HCT116 (cell line): ENCODE measurements at regions not wholly inside any gene's neighbourhood (a gene's known extent, or its start where the extent isn't known, plus 50 kb on each side); places are given as distances from the start of the nearest gene placed in this dataset.

Source experiments
- ATAC-seq: fragments of 200-7000 bp; cut with Tn5 transposase; 2 replicates; pipeline ENCODE4 v1.9.1; 2020; ENCODE audit warnings: mild to moderate bottlenecking, moderate library complexity
- BruUV-seq: library from RNA; stranded (reverse); fragments of 400-500 nt; replicated peaks from 2 replicates; lab custom pipeline; 2021; lab: Mats Ljungman, UMichigan
- CTCF ChIA-PET: fragments of 300-600 bp; sonication (Branson Sonifier 250); formaldehyde crosslinking; loops from one replicate; lab custom pipeline; 2021; ENCODE audit warnings: antibody characterized with exemption; lab: Charles Lee
- POLR2A ChIA-PET: fragments of 300-600, 350-600 bp; sonication (Branson Sonifier 250); formaldehyde crosslinking; loops from one replicate; lab custom pipeline; 2021; ENCODE audit warnings: antibody characterized with exemption; lab: Charles Lee
- RAD21 ChIA-PET, 2 experiments: fragments of 300-600 bp; sonication (Branson Sonifier 250); formaldehyde crosslinking; loops; one replicate each; lab custom pipeline; 2023; ENCODE audit warnings: low total read pairs in 2 of 2; ENCODE audit not compliant: uncharacterized antibody in 2 of 2, unreplicated experiment in 2 of 2, low non-redundant PET in 1 of 2; lab: Charles Lee
- DNase-seq: peaks from one replicate; pipeline ENCODE4 v3.0.0-alpha.2; 2010; ENCODE audit warnings: low read depth, low spot score
- H2AFZ ChIP-seq: fragments of 200-600 bp; shearing (Covaris generic), sonication (generic); 2 replicates; pipeline ENCODE4 v1.6.1; 2017; ENCODE audit warnings: low read depth, mixed run types, mixed read lengths, antibody characterized with exemption, low read length; ENCODE audit not compliant: poor library complexity, severe bottlenecking
- H3K27ac ChIP-seq: 2 replicates; pipeline ENCODE4 v1.5.1; 2012; ENCODE audit warnings: low read depth, low read length
- H3K27me3 ChIP-seq: fragments of 200-600 bp; sonication (generic); 2 replicates; pipeline ENCODE4 v1.6.1; 2016; ENCODE audit warnings: mixed run types, low read length, mixed read lengths; ENCODE audit not compliant: insufficient read depth
- H3K36me3 ChIP-seq, 2 experiments: fragments of 200-500 bp in 1 of 2; fragments of 200-600 bp in 1 of 2; sonication (Bioruptor generic) in 1 of 2; sonication (generic) in 1 of 2; 2 replicates each; pipeline versions ENCODE4 v1.5.1 to v1.6.1; 2014 to 2016; ENCODE audit warnings: low read length in 2 of 2, inconsistent platforms in 1 of 2, mixed read lengths in 1 of 2, mixed run types in 1 of 2; ENCODE audit not compliant: insufficient read depth in 2 of 2, control insufficient read depth in 1 of 2
- H3K4me1 ChIP-seq, 2 experiments: fragments of 200-600 bp in 1 of 2; sonication (generic) in 1 of 2; 2 replicates each; pipeline versions ENCODE4 v1.5.1 to v1.6.1; 2012 to 2017; ENCODE audit warnings: low read length in 2 of 2, inconsistent platforms in 1 of 2, mild to moderate bottlenecking in 1 of 2, mixed read lengths in 1 of 2, mixed run types in 1 of 2, moderate library complexity in 1 of 2; ENCODE audit not compliant: insufficient read depth in 2 of 2, control insufficient read depth in 1 of 2
- H3K4me2 ChIP-seq: fragments of 200-600 bp; sonication (generic); 2 replicates; pipeline ENCODE4 v1.6.1; 2017; ENCODE audit warnings: mixed run types, low read length, mixed read lengths
- H3K4me3 ChIP-seq, 2 experiments: fragments of 200-600 bp in 1 of 2; sonication (generic) in 1 of 2; replicated peaks in 1 of 2; 2 replicates each; pipeline ENCODE4 v1.5.1; 2011 to 2016; ENCODE audit warnings: low read length in 2 of 2, control low read depth in 1 of 2, low read depth in 1 of 2, mild to moderate bottlenecking in 1 of 2, mixed read lengths in 1 of 2, mixed run types in 1 of 2
- H3K79me2 ChIP-seq: fragments of 200-600 bp; sonication (generic); 2 replicates; pipeline ENCODE4 v1.6.1; 2017; ENCODE audit warnings: mild to moderate bottlenecking, mixed run types, low read length, moderate library complexity, mixed read lengths; ENCODE audit not compliant: insufficient read depth
- H3K9ac ChIP-seq: fragments of 200-600 bp; sonication (generic); 2 replicates; pipeline ENCODE4 v1.6.1; 2016; ENCODE audit warnings: low read length, mixed read lengths
- H3K9me2 ChIP-seq: fragments of 200-600 bp; sonication (generic), shearing (Covaris generic); 2 replicates; pipeline ENCODE4 v1.6.1; 2017; ENCODE audit warnings: mixed run types, mild to moderate bottlenecking, moderate library complexity; ENCODE audit not compliant: insufficient read depth
- H3K9me3 ChIP-seq, 2 experiments: fragments of 200-500 bp in 1 of 2; fragments of 200-600 bp in 1 of 2; sonication (Bioruptor generic) in 1 of 2; sonication (generic) in 1 of 2; 2 replicates each; pipeline ENCODE4 v1.6.1; 2014 to 2017; ENCODE audit warnings: low read length in 2 of 2, mixed read lengths in 2 of 2, inconsistent platforms in 1 of 2, low read depth in 1 of 2, mild to moderate bottlenecking in 1 of 2, mixed run types in 1 of 2, moderate library complexity in 1 of 2; ENCODE audit not compliant: control insufficient read depth in 1 of 2, insufficient read depth in 1 of 2
- H4K20me1 ChIP-seq: fragments of 200-600 bp; sonication (generic), shearing (Covaris generic); 2 replicates; pipeline ENCODE4 v1.6.1; 2017; ENCODE audit warnings: mixed run types, mild to moderate bottlenecking, moderate library complexity; ENCODE audit not compliant: insufficient read depth
- CBX3 ChIP-seq: IDR thresholded peaks from 2 replicates; pipeline ENCODE4 v1.6.1; 2012; ENCODE audit warnings: low read depth
- EGR1 ChIP-seq: IDR thresholded peaks from 2 replicates; pipeline ENCODE4 v1.6.1; 2012; ENCODE audit warnings: low read depth
- ELF1 ChIP-seq: IDR thresholded peaks from 2 replicates; pipeline ENCODE4 v1.6.1; 2012; ENCODE audit warnings: low read depth, borderline replicate concordance
- EZH2phosphoT487 ChIP-seq: fragments of 200-600 bp; IDR thresholded peaks from 2 replicates; pipeline ENCODE4 v1.6.1; 2018; ENCODE audit warnings: antibody characterized with exemption, borderline replicate concordance
- FOSL1 ChIP-seq: IDR thresholded peaks from 2 replicates; pipeline ENCODE4 v1.6.1; 2012; ENCODE audit warnings: low read depth
- JUND ChIP-seq: IDR thresholded peaks from 2 replicates; pipeline ENCODE4 v1.6.1; 2012
- POLR2A ChIP-seq: IDR thresholded peaks from 2 replicates; pipeline ENCODE4 v1.7.0; 2011; ENCODE audit warnings: borderline replicate concordance; ENCODE audit not compliant: insufficient read depth, insufficient read length; ENCODE audit errors: extremely low read depth
- REST ChIP-seq: IDR thresholded peaks from 2 replicates; pipeline ENCODE4 v1.6.1; 2012; ENCODE audit warnings: low read depth
- SIN3A ChIP-seq: IDR thresholded peaks from 2 replicates; pipeline ENCODE4 v1.6.1; 2012; ENCODE audit warnings: low read depth
- SP1 ChIP-seq: IDR thresholded peaks from 2 replicates; pipeline ENCODE4 v1.6.1; 2012; ENCODE audit warnings: low read depth
- SRF ChIP-seq: IDR thresholded peaks from 2 replicates; pipeline ENCODE4 v1.6.1; 2012; ENCODE audit warnings: low read depth
- TCF7L2 ChIP-seq: IDR thresholded peaks from 2 replicates; pipeline ENCODE4 v1.7.0; 2011; ENCODE audit warnings: borderline replicate concordance, inconsistent platforms; ENCODE audit not compliant: insufficient read depth, insufficient read length; ENCODE audit errors: extremely low read depth
- YY1 ChIP-seq: IDR thresholded peaks from 2 replicates; pipeline ENCODE4 v1.6.1; 2011; ENCODE audit warnings: low read length, low read depth, moderate library complexity, mild to moderate bottlenecking; ENCODE audit not compliant: insufficient replicate concordance; ENCODE audit errors: extremely low read depth
- ZFX ChIP-seq: fragments of 450-650 bp; IDR thresholded peaks from 2 replicates; pipeline ENCODE4 v1.6.1; 2017
- intact Hi-C: fragments of 100-400 bp; cut with micrococcal nuclease; formaldehyde crosslinking; loops from 2 replicates; pipeline ENCODE4 v1.10.0; 2022
- TF ChIP-seq, protein P1 (sequence below), 3 experiments: fragments of 200-600 bp in 1 of 3; sonication (generic) in 1 of 3; IDR thresholded peaks in 2 of 3; conservative IDR thresholded peaks in 1 of 3; 2 replicates each; pipeline ENCODE4 v1.5.1; 2012 to 2017; ENCODE audit warnings: low read depth in 2 of 3, low read length in 2 of 3, antibody characterized with exemption in 1 of 3, borderline replicate concordance in 1 of 3, control low read depth in 1 of 3, mild to moderate bottlenecking in 1 of 3, mixed read lengths in 1 of 3, mixed run types in 1 of 3, moderate library complexity in 1 of 3; ENCODE audit not compliant: insufficient read depth in 1 of 3
- TF ChIP-seq, protein P2 (sequence below): IDR thresholded peaks from 2 replicates; pipeline ENCODE4 v1.6.1; 2011; ENCODE audit warnings: mild to moderate bottlenecking, low read length, moderate library complexity; ENCODE audit not compliant: insufficient replicate concordance; ENCODE audit errors: extremely low read depth
- TF ChIP-seq, protein P3 (sequence below): IDR thresholded peaks from 2 replicates; pipeline ENCODE4 v1.6.1; 2012

DNA sequence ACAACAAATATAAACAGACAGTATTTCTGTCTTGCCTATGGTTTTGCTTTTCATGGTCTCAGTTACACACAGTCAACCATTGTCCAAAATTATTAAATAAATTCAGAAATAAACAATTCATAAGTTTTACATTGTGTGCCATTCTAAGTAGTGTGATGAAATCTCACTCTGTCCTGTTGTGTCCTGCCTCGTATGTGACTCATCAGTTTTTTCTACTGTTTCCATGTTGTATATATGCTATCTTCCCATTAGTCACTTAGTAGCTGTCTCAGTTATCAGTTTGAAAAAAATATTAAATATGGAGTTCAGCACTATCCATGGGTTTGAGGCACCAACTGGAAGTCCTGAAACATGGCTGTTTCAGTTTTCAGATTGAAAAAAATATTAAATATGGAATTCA, 282.4 kb upstream of the GRM7 start:
- Histone ChIP-seq H3K27me3 (no peaks in the 10 kb centered on the region), H3K9ac (no peak overlapping the region), H3K4me1 (no peaks in the 10 kb centered on the region), H3K9me2 (no peaks in the 10 kb centered on the region), H2AFZ (no peak overlapping the region), H3K79me2 (no peaks in the 10 kb centered on the region), H3K4me2 (no peak overlapping the region), H3K9me3 (no peaks in the 10 kb centered on the region), H3K4me3 (no peak overlapping the region), H4K20me1 (no peaks in the 10 kb centered on the region), H3K27ac (no peak overlapping the region), H3K36me3 (no peaks in the 10 kb centered on the region)
- ChIA-PET POLR2A (no interaction called here), RAD21 (no interaction called here), CTCF (no interaction called here)
- intact Hi-C loops: no loop called here
- ATAC-seq (no peak), DNase-seq (no peak)
- BruUV-seq: no TSS peak
- no peak for TF ChIP-seq EZH2phosphoT487
- TF ChIP-seq YY1: no peak
- no peak for TF ChIP-seq FOSL1
- TF ChIP-seq SIN3A: no peak
- TF ChIP-seq EGR1: no peak
- TF ChIP-seq CBX3: no peak
- no peak for TF ChIP-seq REST
- no peak for TF ChIP-seq TCF7L2
- TF ChIP-seq ELF1: no peak
- TF ChIP-seq ZFX: no peak
- TF ChIP-seq, protein P1, sequence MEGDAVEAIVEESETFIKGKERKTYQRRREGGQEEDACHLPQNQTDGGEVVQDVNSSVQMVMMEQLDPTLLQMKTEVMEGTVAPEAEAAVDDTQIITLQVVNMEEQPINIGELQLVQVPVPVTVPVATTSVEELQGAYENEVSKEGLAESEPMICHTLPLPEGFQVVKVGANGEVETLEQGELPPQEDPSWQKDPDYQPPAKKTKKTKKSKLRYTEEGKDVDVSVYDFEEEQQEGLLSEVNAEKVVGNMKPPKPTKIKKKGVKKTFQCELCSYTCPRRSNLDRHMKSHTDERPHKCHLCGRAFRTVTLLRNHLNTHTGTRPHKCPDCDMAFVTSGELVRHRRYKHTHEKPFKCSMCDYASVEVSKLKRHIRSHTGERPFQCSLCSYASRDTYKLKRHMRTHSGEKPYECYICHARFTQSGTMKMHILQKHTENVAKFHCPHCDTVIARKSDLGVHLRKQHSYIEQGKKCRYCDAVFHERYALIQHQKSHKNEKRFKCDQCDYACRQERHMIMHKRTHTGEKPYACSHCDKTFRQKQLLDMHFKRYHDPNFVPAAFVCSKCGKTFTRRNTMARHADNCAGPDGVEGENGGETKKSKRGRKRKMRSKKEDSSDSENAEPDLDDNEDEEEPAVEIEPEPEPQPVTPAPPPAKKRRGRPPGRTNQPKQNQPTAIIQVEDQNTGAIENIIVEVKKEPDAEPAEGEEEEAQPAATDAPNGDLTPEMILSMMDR (IDR thresholded peaks at IDR 0.05 in 2 of 3, conservative IDR thresholded peaks at IDR 0.05 in 1 of 3; ENCODE audit: borderline replicate concordance in 1 of 3, insufficient read depth in 1 of 3, low read depth in 2 of 3, low read length in 2 of 3): no peak
- TF ChIP-seq POLR2A: no peak
- no peak for TF ChIP-seq JUND
- no peak for TF ChIP-seq SRF
- TF ChIP-seq, protein P2, sequence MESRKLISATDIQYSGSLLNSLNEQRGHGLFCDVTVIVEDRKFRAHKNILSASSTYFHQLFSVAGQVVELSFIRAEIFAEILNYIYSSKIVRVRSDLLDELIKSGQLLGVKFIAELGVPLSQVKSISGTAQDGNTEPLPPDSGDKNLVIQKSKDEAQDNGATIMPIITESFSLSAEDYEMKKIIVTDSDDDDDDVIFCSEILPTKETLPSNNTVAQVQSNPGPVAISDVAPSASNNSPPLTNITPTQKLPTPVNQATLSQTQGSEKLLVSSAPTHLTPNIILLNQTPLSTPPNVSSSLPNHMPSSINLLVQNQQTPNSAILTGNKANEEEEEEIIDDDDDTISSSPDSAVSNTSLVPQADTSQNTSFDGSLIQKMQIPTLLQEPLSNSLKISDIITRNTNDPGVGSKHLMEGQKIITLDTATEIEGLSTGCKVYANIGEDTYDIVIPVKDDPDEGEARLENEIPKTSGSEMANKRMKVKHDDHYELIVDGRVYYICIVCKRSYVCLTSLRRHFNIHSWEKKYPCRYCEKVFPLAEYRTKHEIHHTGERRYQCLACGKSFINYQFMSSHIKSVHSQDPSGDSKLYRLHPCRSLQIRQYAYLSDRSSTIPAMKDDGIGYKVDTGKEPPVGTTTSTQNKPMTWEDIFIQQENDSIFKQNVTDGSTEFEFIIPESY: no peak
- TF ChIP-seq SP1: no peak
- TF ChIP-seq, protein P3, sequence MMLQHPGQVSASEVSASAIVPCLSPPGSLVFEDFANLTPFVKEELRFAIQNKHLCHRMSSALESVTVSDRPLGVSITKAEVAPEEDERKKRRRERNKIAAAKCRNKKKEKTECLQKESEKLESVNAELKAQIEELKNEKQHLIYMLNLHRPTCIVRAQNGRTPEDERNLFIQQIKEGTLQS: no peak
